Keratinocyte (primary cell): ENCODE measurements at regions not wholly inside any gene's neighbourhood (a gene's known extent, or its start where the extent isn't known, plus 50 kb on each side); places are given as distances from the start of the nearest gene placed in this dataset.

Source experiments
- DNase-seq: peaks from one replicate; pipeline ENCODE4 v3.0.0-alpha.2; 2011; ENCODE audit warnings: low read depth, missing footprints, low spot score
- FAIRE-seq: peaks from 2 replicates; lab custom pipeline; 2011; peaks lifted over from hg19 to GRCh38; lab: Jason Lieb, UNC
- H2AFZ ChIP-seq: 2 replicates; pipeline ENCODE4 v1.6.0; 2012; ENCODE audit warnings: low read length, control low read depth, inconsistent platforms; ENCODE audit not compliant: control insufficient read depth
- H3K27ac ChIP-seq: 2 replicates; pipeline ENCODE4 v1.5.1; 2011; ENCODE audit warnings: low read length; ENCODE audit not compliant: control insufficient read depth, insufficient read depth
- H3K27me3 ChIP-seq: 3 replicates; pipeline ENCODE4 v1.6.0; 2011; ENCODE audit warnings: low read length; ENCODE audit not compliant: control insufficient read depth, insufficient read depth; ENCODE audit errors: extremely low read depth
- H3K36me3 ChIP-seq, 2 experiments: 2 replicates in 1 of 2; 3 replicates in 1 of 2; pipeline ENCODE4 v1.5.1; 2011; ENCODE audit warnings: low read length in 2 of 2, mild to moderate bottlenecking in 1 of 2; ENCODE audit not compliant: control insufficient read depth in 2 of 2, insufficient read depth in 2 of 2; ENCODE audit errors: extremely low read depth in 1 of 2
- H3K4me1 ChIP-seq: 3 replicates; pipeline ENCODE4 v1.5.1; 2011; ENCODE audit warnings: low read length; ENCODE audit not compliant: control insufficient read depth, insufficient read depth; ENCODE audit errors: extremely low read depth
- H3K4me2 ChIP-seq: 3 replicates; pipeline ENCODE4 v1.6.0; 2011; ENCODE audit warnings: low read depth, low read length; ENCODE audit not compliant: control insufficient read depth, insufficient read depth; ENCODE audit errors: extremely low read depth
- H3K4me3 ChIP-seq, 3 experiments: fragments of 200-600 bp in 1 of 3; sonication (generic) in 1 of 3; 2 replicates in 2 of 3; 3 replicates in 1 of 3; pipeline ENCODE4 v1.5.1; 2011 to 2016; ENCODE audit warnings: low read length in 3 of 3, mild to moderate bottlenecking in 3 of 3, control low read depth in 2 of 3, inconsistent platforms in 1 of 3, low read depth in 1 of 3, mixed read lengths in 1 of 3, mixed run types in 1 of 3, moderate library complexity in 1 of 3; ENCODE audit not compliant: control insufficient read depth in 2 of 3, insufficient read depth in 2 of 3; ENCODE audit errors: extremely low read depth in 1 of 3
- H3K79me2 ChIP-seq: 2 replicates; pipeline ENCODE4 v1.6.0; 2012; ENCODE audit warnings: low read length; ENCODE audit not compliant: control insufficient read depth, insufficient read depth
- H3K9ac ChIP-seq: 3 replicates; pipeline ENCODE4 v1.6.0; 2011; ENCODE audit warnings: low read length; ENCODE audit not compliant: control insufficient read depth, insufficient read depth; ENCODE audit errors: extremely low read depth
- H3K9me1 ChIP-seq: 3 replicates; pipeline ENCODE4 v1.6.0; 2011; ENCODE audit warnings: low read length; ENCODE audit not compliant: control insufficient read depth, insufficient read depth; ENCODE audit errors: extremely low read depth
- H3K9me3 ChIP-seq: 2 replicates; pipeline ENCODE4 v1.5.1; 2012; ENCODE audit warnings: low read depth, low read length; ENCODE audit not compliant: control insufficient read depth
- H4K20me1 ChIP-seq: 3 replicates; pipeline ENCODE4 v1.6.0; 2011; ENCODE audit warnings: low read length; ENCODE audit not compliant: control insufficient read depth, insufficient read depth; ENCODE audit errors: extremely low read depth
- EZH2 ChIP-seq: IDR thresholded peaks from one replicate; pipeline ENCODE4 v1.6.1; 2012; ENCODE audit warnings: inconsistent platforms, mild to moderate bottlenecking, low read length, moderate library complexity
- dilution Hi-C: fragments of 300-500 bp; cut with MboI; formaldehyde crosslinking; loops from one replicate; pipeline ENCODE4 v1.7.0; 2020; ENCODE audit warnings: low sequenced_read_pairs; ENCODE audit not compliant: extremely low pct_ligation_motif_present
- TF ChIP-seq, protein P1 (sequence below), 3 experiments: IDR thresholded peaks in 1 of 3; conservative IDR thresholded peaks in 1 of 3; optimal IDR thresholded peaks in 1 of 3; 2 replicates in 2 of 3; 3 replicates in 1 of 3; pipeline versions ENCODE3 to v1.5.1; 2011; ENCODE audit warnings: low read length in 3 of 3, mild to moderate bottlenecking in 3 of 3, moderate library complexity in 2 of 3, control low read depth in 1 of 3, inconsistent platforms in 1 of 3; ENCODE audit not compliant: insufficient read depth in 2 of 3; ENCODE audit errors: extremely low read depth in 1 of 3

DNA sequence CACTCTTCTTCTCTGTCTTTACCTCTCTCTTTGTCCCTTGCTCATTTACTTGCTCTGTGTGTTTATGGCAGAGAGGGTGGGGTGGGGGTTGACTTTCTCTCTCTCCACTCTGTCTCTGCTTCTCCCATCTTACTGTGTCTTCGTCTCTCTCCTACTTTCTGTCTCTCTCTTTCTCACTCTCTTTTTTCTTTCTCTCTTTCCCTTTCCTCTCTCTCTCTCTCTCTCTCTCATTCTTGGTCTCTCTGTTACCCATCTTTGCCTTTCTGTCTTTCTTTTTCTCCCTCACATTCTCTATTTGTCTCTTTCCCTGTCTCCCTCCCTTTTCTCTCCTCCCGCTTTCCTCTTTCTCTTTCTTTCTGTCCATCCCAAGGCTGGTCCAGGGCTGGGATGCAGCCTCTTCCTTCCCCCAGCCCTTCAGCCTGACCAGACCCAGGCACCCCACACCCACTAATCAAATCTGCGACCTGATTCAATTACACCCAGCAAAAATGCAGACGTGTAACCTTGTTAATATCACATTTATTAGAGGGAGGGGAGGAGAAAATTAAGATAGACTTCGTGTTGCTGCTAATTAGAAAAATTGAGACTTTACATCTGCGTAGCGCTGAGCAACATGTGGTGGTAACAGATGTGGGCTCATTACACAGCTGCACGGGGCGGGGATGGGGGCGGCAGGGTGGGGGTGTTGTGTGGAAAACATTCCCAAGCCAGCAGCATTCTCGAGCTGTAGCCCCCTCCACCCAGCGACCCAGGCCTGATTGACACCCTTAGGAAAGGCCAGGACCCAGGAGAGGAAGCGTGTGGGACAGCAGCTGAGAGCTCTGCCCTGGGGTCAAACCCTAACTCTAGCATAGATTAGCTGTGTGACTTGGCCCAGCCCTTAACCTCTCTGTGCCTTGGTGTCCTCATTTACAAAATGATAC, 124.9 kb upstream of the MAFB start:
- H2AFZ ChIP-seq, result no peak overlapping the region
- H3K4me3 ChIP-seq, result no peak overlapping the region
- no peaks in the 10 kb centered on the region for H3K9me1 ChIP-seq
- no peaks in the 10 kb centered on the region for H3K4me1 ChIP-seq
- dilution Hi-C loops, result no loop called here
- H3K9me3 ChIP-seq, result no peaks in the 10 kb centered on the region
- TF ChIP-seq EZH2, result no peak
- TF ChIP-seq, protein P1, sequence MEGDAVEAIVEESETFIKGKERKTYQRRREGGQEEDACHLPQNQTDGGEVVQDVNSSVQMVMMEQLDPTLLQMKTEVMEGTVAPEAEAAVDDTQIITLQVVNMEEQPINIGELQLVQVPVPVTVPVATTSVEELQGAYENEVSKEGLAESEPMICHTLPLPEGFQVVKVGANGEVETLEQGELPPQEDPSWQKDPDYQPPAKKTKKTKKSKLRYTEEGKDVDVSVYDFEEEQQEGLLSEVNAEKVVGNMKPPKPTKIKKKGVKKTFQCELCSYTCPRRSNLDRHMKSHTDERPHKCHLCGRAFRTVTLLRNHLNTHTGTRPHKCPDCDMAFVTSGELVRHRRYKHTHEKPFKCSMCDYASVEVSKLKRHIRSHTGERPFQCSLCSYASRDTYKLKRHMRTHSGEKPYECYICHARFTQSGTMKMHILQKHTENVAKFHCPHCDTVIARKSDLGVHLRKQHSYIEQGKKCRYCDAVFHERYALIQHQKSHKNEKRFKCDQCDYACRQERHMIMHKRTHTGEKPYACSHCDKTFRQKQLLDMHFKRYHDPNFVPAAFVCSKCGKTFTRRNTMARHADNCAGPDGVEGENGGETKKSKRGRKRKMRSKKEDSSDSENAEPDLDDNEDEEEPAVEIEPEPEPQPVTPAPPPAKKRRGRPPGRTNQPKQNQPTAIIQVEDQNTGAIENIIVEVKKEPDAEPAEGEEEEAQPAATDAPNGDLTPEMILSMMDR (optimal IDR thresholded peaks at IDR 0.05 in 1 of 3, IDR thresholded peaks at IDR 0.05 in 1 of 3, conservative IDR thresholded peaks at IDR 0.05 in 1 of 3; ENCODE audit: extremely low read depth in 1 of 3, insufficient read depth in 2 of 3, low read length in 3 of 3), result no peak
- H4K20me1 ChIP-seq, result no peaks in the 10 kb centered on the region
- H3K79me2 ChIP-seq, result no peaks in the 10 kb centered on the region
- H3K27ac ChIP-seq, result no peak overlapping the region
- DNase-seq (no peak), FAIRE-seq (no peak)
- no peak overlapping the region for H3K9ac ChIP-seq
- no peaks in the 10 kb centered on the region for H3K36me3 ChIP-seq
- peaks cover 4% of the 10 kb centered on the region for H3K27me3 ChIP-seq
- H3K4me2 ChIP-seq, result no peak overlapping the region

DNA sequence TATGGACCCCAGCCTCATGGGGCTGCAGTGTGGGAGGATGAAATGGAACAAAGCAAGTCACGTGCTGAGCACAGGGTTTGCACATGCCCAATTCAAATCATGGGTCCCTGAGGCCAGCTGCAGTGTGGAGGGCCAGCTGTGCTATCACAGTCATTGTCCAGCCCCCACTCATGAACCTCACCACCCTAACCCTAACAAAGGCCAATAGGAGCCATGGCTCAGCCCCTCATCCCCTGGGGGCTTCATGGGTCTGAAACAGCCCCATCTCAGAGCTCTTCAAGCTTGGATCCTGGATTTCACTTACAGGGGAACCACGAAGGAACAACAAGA, 125.6 kb upstream of the MAFB start:
- no peaks in the 10 kb centered on the region for H3K36me3 ChIP-seq
- H3K4me3 ChIP-seq, result no peak overlapping the region
- H3K4me1 ChIP-seq, result no peaks in the 10 kb centered on the region
- no peak overlapping the region for H3K4me2 ChIP-seq
- dilution Hi-C loops, result no loop called here
- TF ChIP-seq, protein P1 (optimal IDR thresholded peaks at IDR 0.05 in 1 of 3, IDR thresholded peaks at IDR 0.05 in 1 of 3, conservative IDR thresholded peaks at IDR 0.05 in 1 of 3; ENCODE audit: extremely low read depth in 1 of 3, insufficient read depth in 2 of 3, low read length in 3 of 3), result no peak
- TF ChIP-seq EZH2, result no peak
- no peak overlapping the region for H2AFZ ChIP-seq
- no peaks in the 10 kb centered on the region for H3K9me1 ChIP-seq
- no peaks in the 10 kb centered on the region for H3K79me2 ChIP-seq
- H3K27me3 ChIP-seq, result no peaks in the 10 kb centered on the region
- FAIRE-seq (no peak), DNase-seq (no peak)
- H3K9me3 ChIP-seq, result no peaks in the 10 kb centered on the region
- H3K9ac ChIP-seq, result no peak overlapping the region
- no peaks in the 10 kb centered on the region for H4K20me1 ChIP-seq
- no peak overlapping the region for H3K27ac ChIP-seq
